Lower lobe of right lung (tissue), 2 donors: ENCODE measurements at regions not wholly inside any gene's neighbourhood (a gene's known extent, or its start where the extent isn't known, plus 50 kb on each side); places are given as distances from the start of the nearest gene placed in this dataset.
"Not testable (repeated sequence)": the region's sequence is repeated elsewhere in the genome, so short reads cannot be mapped to it uniquely, and the experiment has no call there.

Source experiments
- ATAC-seq, 2 donors: fragments of 200-7000 bp; cut with Tn5 transposase; one replicate each; pipeline ENCODE4 v1.9.1; 2020 to 2022; ENCODE audit warnings: mild to moderate bottlenecking in 2 of 2, moderate library complexity in 2 of 2
- DNase-seq: peaks from one replicate; pipeline ENCODE4 v3.0.0-alpha.2; 2020
- H3K27ac ChIP-seq: fragments of 200-600 bp; one replicate; pipeline ENCODE4 v1.8.0; 2022
- H3K27me3 ChIP-seq: fragments of 200-600 bp; one replicate; pipeline ENCODE4 v1.8.0; 2022; ENCODE audit warnings: low read depth
- H3K36me3 ChIP-seq: fragments of 200-600 bp; one replicate; pipeline ENCODE4 v1.8.0; 2022; ENCODE audit warnings: mild to moderate bottlenecking
- H3K4me1 ChIP-seq: fragments of 200-600 bp; one replicate; pipeline ENCODE4 v1.8.0; 2022
- H3K4me3 ChIP-seq: fragments of 200-600 bp; one replicate; pipeline ENCODE4 v1.8.0; 2022; ENCODE audit warnings: mild to moderate bottlenecking
- H3K9me3 ChIP-seq: fragments of 200-600 bp; one replicate; pipeline ENCODE4 v1.8.0; 2022
- CTCF ChIP-seq: fragments of 200-600 bp; IDR thresholded peaks from one replicate; pipeline ENCODE4 v1.8.0; 2022; ENCODE audit warnings: antibody characterized with exemption, mild to moderate bottlenecking
- intact Hi-C: fragments of 100-400 bp; cut with DNase I; formaldehyde crosslinking; loops from one replicate; pipeline ENCODE4 v1.11.0; 2022
- donor health status: DM: no; HTN: yes; CAD: no; lungs with severe emphysema.

- Histone ChIP-seq H3K9me3 (no peaks in the 10 kb centered on the region), H3K27ac (no peak overlapping the region), H3K4me1 (no peaks in the 10 kb centered on the region), H3K36me3 (no peaks in the 10 kb centered on the region), H3K4me3 (no peak overlapping the region), H3K27me3 (no peaks in the 10 kb centered on the region)
- no peak for TF ChIP-seq CTCF
- intact Hi-C loops = no loop called here
- ATAC-seq (no peak), DNase-seq (no peak)
These were observed 563.8 kb upstream of the ROBO1 start for GRCh38 chr3:80331494-80332170.

- ATAC-seq, intact Hi-C loops, H3K9me3 ChIP-seq, DNase-seq, H3K4me3 ChIP-seq, H3K36me3 ChIP-seq, H3K4me1 ChIP-seq, H3K27ac ChIP-seq, H3K27me3 ChIP-seq: not testable (repeated sequence)
These were observed 546.7 kb upstream of the ROBO1 start for GRCh38 chr3:80314541-80314940.

- no peaks in the 10 kb centered on the region for H3K27me3 ChIP-seq
- intact Hi-C loops = no loop called here
- H3K4me3 ChIP-seq = no peak overlapping the region
- DNase-seq (no peak), ATAC-seq (no peak)
- H3K4me1 ChIP-seq = no peaks in the 10 kb centered on the region
- TF ChIP-seq CTCF = no peak
- no peaks in the 10 kb centered on the region for H3K9me3 ChIP-seq
- H3K36me3 ChIP-seq = no peaks in the 10 kb centered on the region
- no peak overlapping the region for H3K27ac ChIP-seq
These were observed 540.8 kb upstream of the ROBO1 start for GRCh38 chr3:80308637-80309036.

- intact Hi-C loops = no loop called here
These were observed 540.0 kb upstream of the ROBO1 start for GRCh38 chr3:80307844-80308243.

GRCh38 chr3:80297720-80298119 lies 529.9 kb upstream of the ROBO1 start:
- H3K9me3 ChIP-seq = no peaks in the 10 kb centered on the region
- DNase-seq = no peak
- H3K27ac ChIP-seq = no peak overlapping the region
- H3K4me3 ChIP-seq = no peak overlapping the region
- no peaks in the 10 kb centered on the region for H3K36me3 ChIP-seq
- TF ChIP-seq CTCF = no peak
- H3K27me3 ChIP-seq = no peaks in the 10 kb centered on the region
- H3K4me1 ChIP-seq = no peaks in the 10 kb centered on the region
- intact Hi-C loops = no loop called here
- ATAC-seq = no peak

More at GRCh38 chr3:80307844-80308243, 540.0 kb upstream of the ROBO1 start:
- no peaks in the 10 kb centered on the region for H3K4me1 ChIP-seq
- H3K27me3 ChIP-seq = no peaks in the 10 kb centered on the region
- H3K4me3 ChIP-seq = no peak overlapping the region
- H3K9me3 ChIP-seq = no peaks in the 10 kb centered on the region
- ATAC-seq = no peak
- DNase-seq = no peak
- H3K27ac ChIP-seq = no peak overlapping the region
- H3K36me3 ChIP-seq = no peaks in the 10 kb centered on the region
- TF ChIP-seq CTCF = no peak

- intact Hi-C loops = no loop called here
- no peak for ATAC-seq
- H3K4me1 ChIP-seq = no peaks in the 10 kb centered on the region
- no peaks in the 10 kb centered on the region for H3K27me3 ChIP-seq
- no peaks in the 10 kb centered on the region for H3K36me3 ChIP-seq
- H3K4me3 ChIP-seq = no peak overlapping the region
- no peak for TF ChIP-seq CTCF
- H3K9me3 ChIP-seq = no peaks in the 10 kb centered on the region
- no peak overlapping the region for H3K27ac ChIP-seq
- no peak for DNase-seq
These were observed 517.6 kb upstream of the ROBO1 start for GRCh38 chr3:80285388-80285787.
